Myocyte (in vitro differentiated cells): ENCODE measurements at regions not wholly inside any gene's neighbourhood (a gene's known extent, or its start where the extent isn't known, plus 50 kb on each side); places are given as distances from the start of the nearest gene placed in this dataset.

Experiments used
- DNase-seq: peaks from one replicate; pipeline ENCODE4 v3.0.0-alpha.2; 2012; ENCODE audit warnings: low read depth

DNA sequence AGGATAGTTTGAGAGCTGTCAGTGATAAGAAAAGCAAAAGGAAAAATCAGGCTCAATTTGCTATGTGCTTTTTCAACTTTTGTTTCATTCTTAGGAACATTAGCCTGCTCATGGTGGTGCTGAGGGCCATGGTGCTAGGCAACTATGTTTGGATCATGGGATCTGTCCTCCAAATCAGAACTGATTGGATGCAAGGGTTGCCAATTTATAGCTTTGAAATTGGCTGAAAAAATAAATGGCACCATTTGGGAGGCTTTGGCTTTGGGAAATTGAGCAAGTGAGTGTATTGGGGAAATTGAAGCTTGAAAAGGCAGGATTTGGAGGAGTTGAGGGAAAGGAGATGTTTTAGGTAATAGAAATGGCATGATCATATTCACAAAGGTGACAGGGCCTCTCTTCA, 103.8 kb downstream of the CYP26A1 start:
- DNase-seq = no peak

DNA sequence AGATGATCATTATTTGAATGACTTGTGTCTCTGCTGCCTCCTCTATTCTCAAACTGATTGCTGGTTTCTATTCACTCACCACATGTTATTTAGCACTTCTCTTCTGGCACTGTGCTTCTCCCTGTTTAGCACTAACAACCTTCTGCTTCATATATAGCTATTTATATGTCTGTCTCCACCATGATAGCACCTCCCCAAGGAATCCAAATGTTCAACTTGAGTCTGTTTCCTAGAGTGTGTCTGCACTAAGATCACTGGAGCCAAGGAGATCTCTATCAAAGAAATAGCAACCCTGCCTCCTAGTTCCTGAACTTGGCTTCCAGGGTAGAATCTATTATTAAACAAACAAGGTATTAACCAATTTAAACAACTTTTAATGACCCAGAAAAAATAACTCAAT, 104.5 kb downstream of the CYP26A1 start:
- no peak for DNase-seq

DNA sequence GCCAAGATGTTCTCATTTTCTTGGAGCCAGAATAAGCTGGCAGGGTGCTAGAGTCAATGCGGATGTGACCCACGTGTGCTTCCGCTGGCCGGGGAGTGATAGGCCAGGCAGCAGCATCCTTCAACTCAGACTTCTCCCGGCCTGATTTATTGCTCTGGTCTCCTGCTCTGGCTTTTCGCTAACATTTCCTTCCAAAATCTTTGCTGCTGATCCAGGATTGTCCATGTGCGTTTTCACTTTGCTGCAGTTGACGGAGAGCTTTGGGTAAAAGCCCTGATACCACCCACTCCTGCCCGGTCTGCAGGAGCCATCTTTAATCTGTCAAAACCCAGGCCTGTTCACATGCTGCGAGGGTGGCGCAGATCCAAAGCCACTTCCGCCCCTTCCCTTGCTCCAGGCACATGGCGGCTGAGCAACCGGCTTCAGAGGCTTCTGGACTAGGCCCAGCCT, 106.8 kb downstream of the CYP26A1 start:
- no peak for DNase-seq

DNA sequence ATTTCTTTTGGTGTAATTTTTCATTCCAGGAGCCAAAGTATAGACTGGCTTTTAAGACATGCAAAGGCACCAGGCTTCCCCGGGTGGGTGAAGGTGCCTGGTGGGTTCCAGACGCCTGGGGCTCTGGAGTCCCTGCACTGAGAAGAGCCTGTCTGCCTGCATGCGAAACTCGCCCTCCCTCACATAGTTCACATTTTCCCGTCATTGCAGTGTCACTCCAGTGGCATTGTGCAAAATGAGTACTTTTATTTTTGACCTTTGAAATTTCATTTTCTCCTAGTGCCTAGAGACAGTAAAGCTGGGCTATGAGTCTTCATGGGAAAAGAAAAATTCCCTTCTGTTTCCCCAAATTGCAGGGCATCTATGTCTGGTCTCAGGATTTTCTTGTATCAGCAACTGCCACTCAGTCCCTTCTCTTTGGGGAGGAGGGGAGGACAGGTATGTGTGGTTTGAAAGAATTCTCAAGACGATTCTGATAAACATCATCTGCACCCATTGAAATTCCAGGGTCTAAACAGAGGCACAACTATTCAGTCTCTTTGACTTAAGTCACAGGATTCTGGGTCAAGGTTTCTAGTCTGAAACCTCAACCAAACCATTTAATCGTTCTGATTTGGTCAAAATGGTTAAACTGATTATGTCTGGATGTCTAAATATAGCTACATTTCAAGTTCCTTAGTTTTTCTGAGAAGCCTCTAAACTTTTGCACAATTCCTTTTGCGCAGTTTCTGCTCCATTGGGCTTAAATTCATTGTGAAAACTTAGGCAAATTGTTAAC, 107.8 kb downstream of the CYP26A1 start:
- DNase-seq = no peak

DNA sequence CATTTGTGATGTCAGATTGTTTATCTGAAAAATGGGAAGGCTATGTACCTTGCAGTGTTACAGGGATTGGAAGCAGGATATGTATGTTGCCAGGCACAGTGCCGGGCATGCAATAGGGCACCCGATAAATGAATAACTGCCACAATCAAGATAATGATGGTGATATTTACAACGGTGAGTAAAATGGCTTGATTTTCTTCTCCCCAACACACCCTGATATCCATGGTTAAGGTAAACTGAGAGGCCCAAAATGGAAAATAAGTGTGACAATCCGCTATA, 108.3 kb downstream of the CYP26A1 start:
- DNase-seq = no peak

DNA sequence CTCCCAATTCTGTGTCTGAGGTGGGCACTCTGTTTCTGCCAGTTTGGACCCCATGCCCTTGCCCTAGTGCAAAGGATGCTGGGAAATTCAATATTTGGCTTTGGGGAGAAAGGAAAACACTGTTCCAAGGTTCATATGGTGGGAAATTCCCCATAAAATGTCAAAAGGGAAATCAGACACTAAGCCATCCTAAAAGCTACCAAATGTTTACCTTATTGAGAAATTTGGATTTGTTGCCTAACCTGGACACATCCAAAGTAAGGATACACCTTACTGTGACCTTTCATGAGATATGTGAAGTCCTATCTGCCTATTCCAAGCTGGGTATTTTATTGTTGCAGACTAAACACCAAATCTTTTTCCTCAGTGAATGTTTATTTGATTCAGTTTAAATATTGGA, 109.1 kb downstream of the CYP26A1 start:
- no peak for DNase-seq

DNA sequence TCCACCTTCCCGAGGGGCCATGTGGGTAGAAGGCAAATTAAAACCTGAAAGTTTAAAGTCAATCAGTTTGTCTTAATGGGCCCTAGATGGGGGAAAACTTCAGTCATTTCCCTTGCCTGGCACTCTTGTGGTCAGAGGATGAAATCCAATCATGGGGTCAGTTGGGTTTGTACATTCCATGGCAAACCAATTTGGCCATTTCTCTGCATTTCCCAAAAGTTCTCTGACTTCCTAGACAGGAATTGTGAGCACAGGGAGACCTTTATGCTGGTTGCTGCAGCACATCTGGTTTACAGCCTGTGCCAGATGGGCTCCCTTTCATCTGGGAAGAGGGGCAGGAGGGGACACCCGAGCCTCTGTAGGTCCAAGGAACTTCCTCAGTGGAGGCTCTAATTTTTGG, 113.0 kb downstream of the CYP26A1 start:
- peak; percentile 35 for DNase-seq

DNA sequence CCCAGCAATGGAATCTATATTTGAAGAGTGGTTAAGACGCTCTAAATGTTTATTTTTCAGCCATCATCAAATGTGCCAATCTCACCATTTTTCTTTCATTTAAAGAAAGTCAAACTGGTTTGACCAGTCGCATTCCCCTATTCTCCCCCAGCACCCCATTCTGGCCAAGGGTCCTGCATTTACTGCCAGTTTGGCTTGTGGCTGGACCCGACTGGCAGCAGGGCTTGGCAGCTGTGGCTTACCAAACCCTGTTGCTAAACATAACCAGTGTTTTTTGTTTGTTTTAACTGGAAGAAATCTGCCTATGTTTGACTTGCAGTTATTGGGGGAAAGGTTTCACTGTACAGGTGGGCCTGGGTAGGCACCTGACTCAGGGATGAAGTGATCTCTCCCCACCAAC, 116.3 kb downstream of the CYP26A1 start:
- peak; percentile 8 for DNase-seq

DNA sequence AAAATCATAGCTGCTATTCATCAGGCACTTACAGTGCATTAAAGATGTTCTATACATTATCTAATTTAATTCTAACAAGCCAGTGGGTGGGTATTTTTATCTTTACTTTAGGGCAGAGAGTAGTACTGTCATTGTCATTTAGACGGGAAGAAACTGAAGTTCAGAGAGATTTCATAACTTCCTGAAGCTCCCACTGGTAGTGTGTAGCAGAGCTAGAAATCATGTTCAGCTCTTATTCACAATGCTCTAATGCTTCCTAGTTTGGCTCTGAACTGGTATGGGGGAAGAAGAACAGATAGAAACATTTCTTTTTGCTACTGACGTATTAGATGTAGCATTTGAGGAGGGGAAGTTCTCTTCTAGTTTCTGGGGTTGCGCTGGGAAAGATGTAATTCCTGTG, 116.7 kb downstream of the CYP26A1 start:
- no peak for DNase-seq

DNA sequence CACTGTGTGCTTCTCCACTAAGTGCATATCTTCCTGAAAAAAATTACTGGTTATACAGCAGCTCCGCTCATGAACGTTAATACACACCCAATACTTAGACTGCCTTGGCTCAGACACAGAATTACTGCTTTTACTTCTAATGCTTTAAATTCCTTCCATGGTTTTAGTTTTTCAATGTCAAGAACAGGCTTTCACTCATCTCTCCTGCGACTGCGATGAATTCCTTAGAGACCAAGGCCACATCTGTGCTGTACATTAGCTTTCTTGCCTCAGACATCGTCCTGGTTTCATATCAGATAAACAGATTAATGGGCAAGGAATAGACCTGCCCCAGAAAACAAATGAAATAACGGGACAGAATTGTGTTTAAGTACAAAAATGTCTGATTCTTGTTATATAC, 120.2 kb downstream of the CYP26A1 start:
- no peak for DNase-seq

DNA sequence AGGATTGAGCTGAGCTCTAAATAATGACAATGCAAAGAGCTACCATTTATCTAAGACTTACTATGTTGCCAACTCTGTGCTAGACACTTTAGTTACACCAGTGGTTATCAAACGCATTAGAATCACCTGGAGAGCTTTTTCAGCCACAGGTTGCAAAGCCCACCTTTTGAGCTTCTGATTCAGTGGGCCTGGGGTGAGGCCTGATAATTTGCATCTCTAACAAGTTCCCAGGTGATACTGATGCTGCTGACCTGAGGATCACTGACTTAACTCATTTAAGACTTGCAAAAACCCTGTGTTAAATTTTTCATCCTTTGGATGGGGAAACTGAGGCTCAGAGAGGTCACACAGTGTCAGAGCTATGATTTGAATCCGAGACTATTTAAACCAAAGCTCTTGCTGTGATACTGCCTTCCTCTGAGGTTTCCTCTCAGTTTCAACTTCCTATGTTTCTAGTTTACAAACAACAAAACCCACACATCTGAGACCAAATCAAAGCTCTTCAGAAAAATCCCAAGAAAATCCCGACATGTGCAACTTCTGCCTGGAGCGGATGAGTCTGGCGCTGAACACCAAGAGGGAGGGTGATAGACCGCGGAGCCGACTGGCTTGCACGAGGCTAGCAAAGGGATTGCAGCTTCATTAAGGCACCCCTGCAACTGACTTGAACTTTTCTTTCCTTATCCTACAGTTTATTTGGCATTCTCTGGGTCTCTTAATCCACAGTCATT, 124.9 kb downstream of the CYP26A1 start:
- peak; percentile 32 for DNase-seq

DNA sequence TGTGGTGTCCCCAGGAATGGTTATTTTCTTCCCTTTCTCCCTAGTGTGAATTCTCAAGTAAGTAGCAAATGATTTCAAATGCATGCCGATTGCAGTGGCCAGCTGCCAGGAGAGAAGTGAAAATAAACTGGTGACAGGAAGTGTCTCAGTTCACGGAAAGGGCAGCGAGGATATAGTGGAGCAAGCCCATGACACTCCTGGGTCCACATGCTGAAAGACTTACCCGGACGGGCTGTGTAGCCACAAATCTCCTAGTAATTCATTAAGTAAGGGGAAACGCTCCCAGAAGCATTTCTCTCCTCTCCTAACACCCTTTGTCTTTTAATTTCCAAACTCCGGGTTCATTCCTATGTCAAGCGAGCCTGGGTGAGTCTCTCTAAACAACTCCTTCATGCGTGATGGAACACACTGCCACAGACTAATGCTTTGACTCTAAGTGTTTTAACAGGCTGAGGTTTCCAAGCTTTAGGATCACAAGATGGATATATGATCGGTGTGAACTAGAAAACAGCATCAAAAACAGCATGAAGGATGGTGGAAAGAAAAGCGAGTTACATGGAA, 125.6 kb downstream of the CYP26A1 start:
- peak; percentile 53 for DNase-seq

DNA sequence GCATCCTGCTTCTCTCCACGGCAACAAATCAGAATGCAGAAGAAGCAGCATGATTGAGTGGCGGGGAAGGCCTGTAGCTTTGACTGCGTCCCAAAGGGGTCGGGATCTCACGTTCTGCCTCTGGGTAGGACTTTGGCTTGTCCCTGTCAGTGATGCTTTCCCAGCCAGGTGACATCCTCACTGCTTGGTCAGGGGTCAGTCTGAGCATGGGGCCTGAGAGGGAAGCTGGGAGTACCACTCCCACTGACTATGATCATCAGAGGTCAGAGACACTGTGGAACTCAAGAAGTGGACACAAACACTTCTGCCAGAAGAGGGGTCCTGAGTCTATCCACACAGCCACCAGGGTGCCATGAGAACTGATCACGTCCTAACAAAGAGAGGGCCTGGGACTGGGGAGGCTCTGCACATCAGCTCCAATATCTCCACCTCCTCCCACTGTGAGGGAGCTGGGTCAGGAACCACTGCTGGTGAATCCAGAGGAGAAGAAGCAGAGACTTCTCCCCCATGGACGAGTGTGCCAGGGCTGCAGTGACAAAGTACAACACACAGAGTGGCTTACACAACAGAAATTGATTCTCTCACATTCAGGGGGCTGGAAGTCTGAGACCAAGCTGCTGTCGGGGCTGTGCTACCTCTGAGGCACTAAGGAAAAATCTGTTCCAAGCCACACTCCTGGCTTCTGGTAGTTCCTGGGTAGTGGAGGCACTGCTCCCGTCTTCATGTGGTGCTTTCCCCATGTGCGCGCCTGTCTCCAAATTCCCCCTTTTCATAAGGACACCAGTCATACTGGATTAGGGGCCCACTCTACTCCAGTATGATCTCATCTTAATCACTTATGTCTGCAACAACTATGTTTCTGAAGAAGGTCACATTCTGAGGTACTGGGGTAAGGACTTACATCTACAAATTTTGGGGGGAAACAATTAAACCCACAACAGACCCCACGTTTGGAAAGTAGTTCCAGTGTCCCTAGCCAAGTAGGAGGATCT, 131.1 kb downstream of the CYP26A1 start:
- DNase-seq = no peak

DNA sequence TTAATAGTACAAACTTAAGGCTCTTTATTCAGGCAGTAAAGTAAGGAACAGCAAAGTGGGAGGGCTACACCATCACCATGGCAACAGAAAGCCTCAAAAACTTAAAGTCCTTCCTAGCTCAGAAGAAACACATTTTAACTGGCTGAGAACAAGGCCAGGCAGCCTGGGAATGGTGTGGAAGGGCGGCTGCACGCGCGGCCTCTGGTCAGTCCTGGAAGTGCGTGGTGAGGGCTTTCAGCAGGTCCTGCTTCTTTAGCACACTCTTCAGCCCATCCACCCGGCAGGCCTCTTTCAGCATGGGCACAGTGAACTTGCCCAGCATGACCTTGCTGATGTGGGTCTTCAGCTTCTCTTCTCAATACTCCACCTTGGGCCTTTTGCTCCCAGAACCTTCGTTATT, 133.0 kb downstream of the CYP26A1 start:
- no peak for DNase-seq

DNA sequence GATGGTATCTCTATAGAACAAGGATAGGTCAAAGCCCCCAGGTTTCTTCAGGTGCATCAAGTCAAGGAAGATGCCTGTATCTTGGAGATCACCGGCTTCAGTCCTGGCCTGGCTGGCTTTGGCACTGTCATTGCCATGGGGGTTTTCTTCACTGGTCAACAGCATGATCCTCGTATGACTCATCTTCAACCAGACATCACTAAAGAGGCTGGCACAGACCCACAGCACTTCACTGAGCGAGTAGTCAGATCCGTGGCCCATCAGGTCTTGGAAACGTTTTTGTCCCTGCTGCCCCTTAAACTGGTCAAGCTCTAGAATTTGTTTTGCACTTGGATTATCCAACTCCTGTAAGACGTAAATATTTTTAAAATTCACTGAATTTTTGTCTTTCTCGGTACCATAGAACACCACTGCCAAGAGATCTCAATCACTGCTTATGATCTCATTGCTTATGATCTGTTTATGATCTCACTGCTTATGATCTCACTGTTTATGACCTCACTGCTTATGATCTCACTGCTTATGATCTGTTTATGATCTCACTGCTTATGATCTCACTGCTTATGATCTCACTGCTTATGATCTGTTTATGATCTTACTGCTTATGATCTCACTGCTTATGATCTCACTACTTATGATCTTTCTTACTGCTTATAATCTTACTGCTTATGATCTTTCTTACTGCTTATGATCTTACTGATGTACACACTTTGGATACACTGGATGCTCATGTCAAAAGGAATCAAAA, 135.2 kb downstream of the CYP26A1 start:
- peak; percentile 34 for DNase-seq

DNA sequence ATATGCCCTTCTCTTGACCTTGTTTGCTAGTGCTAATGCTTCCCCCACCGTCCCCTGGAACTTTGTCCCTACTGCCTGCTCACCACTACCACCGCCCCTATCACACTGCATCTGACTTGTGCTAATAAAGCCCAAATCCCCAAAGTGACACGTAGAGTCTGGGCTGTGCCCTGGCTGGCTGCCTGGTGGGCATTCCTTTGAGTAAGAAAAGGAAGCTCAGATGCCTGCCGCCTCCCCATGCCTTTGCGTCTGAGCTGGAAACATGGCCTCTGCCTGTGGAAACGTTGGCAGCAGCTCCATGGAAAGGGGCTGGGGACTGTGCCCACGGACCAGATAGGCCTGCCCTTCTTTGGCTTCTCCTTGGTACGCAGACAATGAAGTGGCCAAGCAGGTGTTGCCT, 138.3 kb downstream of the CYP26A1 start:
- DNase-seq = peak; percentile 23

DNA sequence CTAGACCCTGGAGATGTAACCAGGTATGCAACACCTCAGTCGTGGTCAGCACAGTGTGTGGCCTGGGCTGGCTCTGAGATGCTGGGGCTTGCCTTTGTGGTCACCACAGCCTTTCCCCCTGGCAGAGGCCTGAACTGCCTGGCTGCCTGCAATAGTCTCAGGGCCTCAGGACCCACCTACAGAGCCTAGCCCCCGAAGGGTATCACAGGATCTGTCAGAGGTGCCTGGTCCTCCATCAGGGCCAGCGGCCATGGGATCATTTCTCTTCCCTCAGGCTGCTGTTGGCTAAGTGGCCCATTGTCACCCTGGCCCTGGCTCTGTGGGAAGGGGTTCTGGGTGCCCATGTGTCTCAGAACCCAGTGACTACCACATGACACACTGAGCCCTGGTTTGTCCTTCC, 141.6 kb downstream of the CYP26A1 start:
- DNase-seq = no peak

DNA sequence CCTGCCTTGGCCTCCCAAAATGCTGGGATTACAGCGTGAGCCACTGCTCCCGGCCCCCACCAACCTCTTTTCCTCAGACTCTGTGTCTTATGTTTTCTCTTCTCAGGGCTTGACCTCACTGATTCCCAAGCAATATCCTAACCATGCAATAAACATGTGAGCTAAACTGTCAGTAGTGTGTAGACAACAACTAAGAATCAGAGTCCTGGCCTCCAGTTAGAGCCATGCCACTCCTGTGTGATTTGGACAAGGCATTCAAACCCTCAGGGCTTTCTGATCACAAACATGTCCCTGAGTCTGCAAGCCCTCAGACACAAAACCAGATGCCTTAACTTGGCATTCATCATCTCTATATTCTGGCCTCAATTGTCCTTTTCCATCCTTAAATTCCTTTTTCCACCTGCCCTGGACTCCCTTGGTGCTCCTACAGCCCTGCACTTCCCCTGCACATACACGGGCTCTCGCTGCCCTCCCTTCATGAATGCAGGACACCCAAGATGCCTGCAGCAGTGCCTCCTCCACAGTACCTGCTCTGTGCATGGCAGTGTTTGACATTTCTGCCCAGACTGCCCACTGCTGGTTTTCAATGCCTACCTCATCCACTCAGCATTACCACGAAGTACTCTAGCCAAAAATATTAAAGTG, 142.8 kb downstream of the CYP26A1 start:
- DNase-seq = no peak

DNA sequence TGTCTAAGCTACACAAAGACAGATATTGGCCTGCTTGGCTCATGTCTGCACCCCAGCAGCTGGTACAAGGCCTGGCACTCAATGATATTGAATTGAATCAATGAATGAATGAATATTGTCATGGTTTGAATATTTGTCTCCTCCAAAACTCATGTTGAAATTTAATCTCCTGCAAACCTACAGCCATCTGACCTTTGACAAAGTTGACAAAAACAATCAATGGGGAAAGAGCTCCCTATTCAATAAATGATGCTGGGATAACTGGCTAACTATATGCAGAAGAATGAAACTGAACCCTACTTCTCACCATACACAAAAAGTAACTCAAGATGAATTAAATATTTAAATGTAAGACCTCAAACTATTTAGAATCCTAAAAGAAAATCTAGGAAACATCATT, 144.7 kb downstream of the CYP26A1 start:
- DNase-seq = no peak

DNA sequence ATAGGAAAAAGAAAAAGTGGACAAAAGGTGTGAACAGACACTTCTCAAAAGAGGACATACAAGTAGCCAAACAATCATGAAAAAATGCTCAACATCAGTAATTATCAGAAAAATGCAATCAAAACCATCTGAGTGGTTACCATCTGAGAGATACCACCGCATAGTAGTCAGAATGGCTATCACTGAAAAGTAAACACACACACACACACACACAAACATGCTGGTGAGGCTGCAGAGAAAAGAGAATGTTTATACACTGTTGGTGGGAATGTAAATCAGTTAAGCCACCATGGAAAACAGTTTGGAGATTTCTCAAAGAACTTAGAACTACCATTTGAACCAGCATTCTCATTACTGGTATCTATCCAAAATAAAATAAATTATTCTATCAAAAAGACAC, 145.7 kb downstream of the CYP26A1 start:
- DNase-seq = no peak
